Astrocyte (in vitro differentiated cells and primary cell): ENCODE measurements at regions not wholly inside any gene's neighbourhood (a gene's known extent, or its start where the extent isn't known, plus 50 kb on each side); places are given as distances from the start of the nearest gene placed in this dataset.

Source experiments
- DNase-seq: peaks from one replicate; pipeline ENCODE4 v3.0.0-alpha.2; 2010; ENCODE audit warnings: low read depth
- FAIRE-seq: peaks from 2 replicates; lab custom pipeline; 2011; peaks lifted over from hg19 to GRCh38; lab: Jason Lieb, UNC
- H2AFZ ChIP-seq: 2 replicates; pipeline ENCODE4 v1.6.0; 2012; ENCODE audit warnings: low read depth, low read length, inconsistent platforms
- H3K27ac ChIP-seq: 2 replicates; pipeline ENCODE4 v1.5.1; 2011; ENCODE audit warnings: low read depth, low read length, inconsistent platforms
- H3K27me3 ChIP-seq: 2 replicates; pipeline ENCODE4 v1.6.0; 2011; ENCODE audit warnings: low read length, inconsistent platforms; ENCODE audit not compliant: insufficient read depth
- H3K36me3 ChIP-seq: 2 replicates; pipeline ENCODE4 v1.5.1; 2011; ENCODE audit warnings: low read length, inconsistent platforms; ENCODE audit not compliant: insufficient read depth
- H3K4me1 ChIP-seq: 2 replicates; pipeline ENCODE4 v1.5.1; 2011; ENCODE audit warnings: low read length, inconsistent platforms; ENCODE audit not compliant: insufficient read depth
- H3K4me2 ChIP-seq: 2 replicates; pipeline ENCODE4 v1.6.0; 2012; ENCODE audit warnings: low read length, inconsistent platforms
- H3K4me3 ChIP-seq: 2 replicates; pipeline ENCODE4 v1.5.1; 2011; ENCODE audit warnings: low read depth, mild to moderate bottlenecking, low read length, inconsistent platforms; ENCODE audit not compliant: insufficient read depth
- H3K79me2 ChIP-seq: 2 replicates; pipeline ENCODE4 v1.6.0; 2012; ENCODE audit warnings: mild to moderate bottlenecking, low read length, inconsistent platforms; ENCODE audit not compliant: insufficient read depth
- H3K9ac ChIP-seq: 2 replicates; pipeline ENCODE4 v1.6.0; 2012; ENCODE audit warnings: mild to moderate bottlenecking, low read length, inconsistent platforms
- H3K9me3 ChIP-seq: 2 replicates; pipeline ENCODE4 v1.5.1; 2012; ENCODE audit warnings: low read depth, mild to moderate bottlenecking, low read length, inconsistent platforms; ENCODE audit not compliant: insufficient read depth
- H4K20me1 ChIP-seq: 2 replicates; pipeline ENCODE4 v1.6.0; 2012; ENCODE audit warnings: low read length, inconsistent platforms; ENCODE audit not compliant: insufficient read depth
- H3K27ac Mint-ChIP-seq: one replicate; pipeline ENCODE4 v1.8.0; 2021; ENCODE audit warnings: mild to moderate bottlenecking, mixed read lengths; ENCODE audit not compliant: unreplicated experiment
- H3K27me3 Mint-ChIP-seq: one replicate; pipeline ENCODE4 v1.8.0; 2021; ENCODE audit warnings: low read depth, mixed read lengths; ENCODE audit not compliant: unreplicated experiment
- H3K36me3 Mint-ChIP-seq: one replicate; pipeline ENCODE4 v1.8.0; 2021; ENCODE audit warnings: low read depth, mixed read lengths; ENCODE audit not compliant: unreplicated experiment
- H3K4me1 Mint-ChIP-seq: one replicate; pipeline ENCODE4 v1.8.0; 2021; ENCODE audit warnings: low read depth, mixed read lengths; ENCODE audit not compliant: unreplicated experiment
- H3K4me3 Mint-ChIP-seq: one replicate; pipeline ENCODE4 v1.8.0; 2021; ENCODE audit warnings: mild to moderate bottlenecking, moderate library complexity, mixed read lengths; ENCODE audit not compliant: unreplicated experiment
- H3K9me3 Mint-ChIP-seq: one replicate; pipeline ENCODE4 v1.8.0; 2021; ENCODE audit warnings: mild to moderate bottlenecking, mixed read lengths; ENCODE audit not compliant: unreplicated experiment
- EZH2 ChIP-seq: IDR thresholded peaks from 2 replicates; pipeline ENCODE4 v1.6.1; 2012; ENCODE audit warnings: mild to moderate bottlenecking, low read length, inconsistent platforms; ENCODE audit not compliant: insufficient read depth
- TF ChIP-seq, protein P1 (sequence below): IDR thresholded peaks from 2 replicates; pipeline ENCODE4 v1.5.1; 2011; ENCODE audit warnings: low read depth, mild to moderate bottlenecking, inconsistent platforms, low read length, moderate library complexity; ENCODE audit not compliant: insufficient read depth

DNA sequence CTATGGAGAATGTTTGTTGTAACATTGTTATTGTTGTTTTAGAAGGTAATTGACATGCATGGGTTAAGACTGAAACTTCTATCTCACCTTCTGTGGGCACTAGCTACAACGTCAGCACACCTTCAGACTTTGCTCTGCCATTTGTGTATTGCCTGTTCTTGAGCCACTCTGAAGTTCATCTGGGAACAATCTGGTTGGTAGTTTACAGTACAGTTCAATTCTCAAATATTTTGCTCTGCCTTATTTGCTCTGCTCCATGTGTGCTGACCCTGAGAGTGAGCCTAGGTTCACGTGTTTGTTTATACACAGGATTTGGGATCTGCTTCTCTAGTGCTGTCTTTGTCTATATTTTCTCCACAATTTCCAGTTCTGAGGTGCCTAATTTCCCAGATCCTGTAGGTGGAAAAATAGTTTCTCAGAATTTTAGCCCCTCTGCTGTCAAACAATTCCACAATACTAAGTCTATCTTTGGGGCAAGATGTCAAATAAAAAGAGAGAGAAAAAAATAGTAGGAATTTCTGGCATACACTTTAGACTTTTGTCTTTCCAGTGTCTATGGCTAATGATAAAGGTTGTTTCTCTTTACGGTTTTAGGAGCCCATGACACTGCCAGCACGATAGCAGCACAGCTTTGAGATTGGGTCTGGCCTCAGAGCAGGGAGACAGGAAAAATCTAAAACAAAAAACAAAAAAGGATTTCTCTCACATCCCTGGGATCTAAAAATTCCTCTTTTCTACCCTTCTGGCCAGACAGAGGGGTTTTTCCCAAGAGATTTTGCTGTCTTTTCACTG is 721.4 kb downstream of the VGLL3 start:
- Histone ChIP-seq H3K9me3 (no peaks in the 10 kb centered on the region), H3K27ac (no peak overlapping the region), H3K79me2 (no peaks in the 10 kb centered on the region), H3K4me1 (no peaks in the 10 kb centered on the region), H3K36me3 (no peaks in the 10 kb centered on the region), H3K4me2 (no peak overlapping the region), H3K27me3 (no peaks in the 10 kb centered on the region), H2AFZ (no peak overlapping the region), H3K9ac (no peak overlapping the region), H4K20me1 (no peaks in the 10 kb centered on the region), H3K4me3 (no peak overlapping the region)
- no peak for DNase-seq
- H3K36me3 Mint-ChIP-seq, result no peaks in the 10 kb centered on the region
- no peaks in the 10 kb centered on the region for H3K4me1 Mint-ChIP-seq
- TF ChIP-seq EZH2, result no peak
- TF ChIP-seq, protein P1, sequence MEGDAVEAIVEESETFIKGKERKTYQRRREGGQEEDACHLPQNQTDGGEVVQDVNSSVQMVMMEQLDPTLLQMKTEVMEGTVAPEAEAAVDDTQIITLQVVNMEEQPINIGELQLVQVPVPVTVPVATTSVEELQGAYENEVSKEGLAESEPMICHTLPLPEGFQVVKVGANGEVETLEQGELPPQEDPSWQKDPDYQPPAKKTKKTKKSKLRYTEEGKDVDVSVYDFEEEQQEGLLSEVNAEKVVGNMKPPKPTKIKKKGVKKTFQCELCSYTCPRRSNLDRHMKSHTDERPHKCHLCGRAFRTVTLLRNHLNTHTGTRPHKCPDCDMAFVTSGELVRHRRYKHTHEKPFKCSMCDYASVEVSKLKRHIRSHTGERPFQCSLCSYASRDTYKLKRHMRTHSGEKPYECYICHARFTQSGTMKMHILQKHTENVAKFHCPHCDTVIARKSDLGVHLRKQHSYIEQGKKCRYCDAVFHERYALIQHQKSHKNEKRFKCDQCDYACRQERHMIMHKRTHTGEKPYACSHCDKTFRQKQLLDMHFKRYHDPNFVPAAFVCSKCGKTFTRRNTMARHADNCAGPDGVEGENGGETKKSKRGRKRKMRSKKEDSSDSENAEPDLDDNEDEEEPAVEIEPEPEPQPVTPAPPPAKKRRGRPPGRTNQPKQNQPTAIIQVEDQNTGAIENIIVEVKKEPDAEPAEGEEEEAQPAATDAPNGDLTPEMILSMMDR, result no peak
- no peaks in the 10 kb centered on the region for H3K27me3 Mint-ChIP-seq
- no peak overlapping the region for H3K4me3 Mint-ChIP-seq
- H3K9me3 Mint-ChIP-seq, result no peaks in the 10 kb centered on the region
- no peak overlapping the region for H3K27ac Mint-ChIP-seq
- no peak for FAIRE-seq

DNA sequence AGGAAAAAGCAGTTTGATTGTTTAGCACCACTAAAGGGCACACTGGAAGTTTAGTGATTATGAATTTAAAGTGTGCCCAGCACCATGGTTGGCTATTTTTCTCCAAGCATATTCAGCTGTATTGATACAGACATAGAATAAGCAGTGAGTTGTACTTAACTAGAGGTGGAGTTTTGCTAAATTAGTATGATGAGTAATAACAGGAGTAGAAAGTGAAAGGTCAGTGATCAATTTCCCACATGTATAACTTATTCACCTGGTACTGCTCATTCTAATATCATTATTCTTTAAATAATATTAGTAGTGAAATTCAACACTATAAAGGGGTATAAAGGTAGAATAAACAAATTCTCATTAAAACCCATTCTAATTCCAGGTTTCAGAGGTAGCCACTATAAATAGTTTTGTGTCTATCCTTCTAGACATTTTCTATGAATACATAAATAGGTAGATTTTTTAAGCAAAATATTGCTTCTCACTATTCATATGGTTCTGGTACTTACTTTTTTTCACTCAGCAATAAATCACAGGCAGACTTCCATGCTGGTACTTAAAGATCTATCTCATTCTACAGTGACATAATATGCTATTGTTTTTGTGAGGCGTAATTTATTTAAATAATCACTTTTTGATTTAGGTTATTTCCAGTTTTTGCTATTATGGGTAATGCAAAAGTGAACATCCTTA is 732.9 kb downstream of the VGLL3 start:
- Mint-ChIP-seq H3K36me3 (no peaks in the 10 kb centered on the region), H3K4me1 (no peaks in the 10 kb centered on the region), H3K4me3 (no peak overlapping the region), H3K27ac (no peak overlapping the region), H3K27me3 (no peaks in the 10 kb centered on the region), H3K9me3 (peaks cover 3% of the 10 kb centered on the region)
- FAIRE-seq (no peak), DNase-seq (no peak)
- no peaks in the 10 kb centered on the region for H4K20me1 ChIP-seq
- no peak for TF ChIP-seq EZH2
- TF ChIP-seq, protein P1, result no peak
- H2AFZ ChIP-seq, result no peak overlapping the region
- no peak overlapping the region for H3K9ac ChIP-seq
- no peaks in the 10 kb centered on the region for H3K4me1 ChIP-seq
- H3K36me3 ChIP-seq, result no peaks in the 10 kb centered on the region
- no peaks in the 10 kb centered on the region for H3K79me2 ChIP-seq
- no peaks in the 10 kb centered on the region for H3K27me3 ChIP-seq
- no peak overlapping the region for H3K4me2 ChIP-seq
- no peak overlapping the region for H3K27ac ChIP-seq
- H3K4me3 ChIP-seq, result no peak overlapping the region
- H3K9me3 ChIP-seq, result no peaks in the 10 kb centered on the region

DNA sequence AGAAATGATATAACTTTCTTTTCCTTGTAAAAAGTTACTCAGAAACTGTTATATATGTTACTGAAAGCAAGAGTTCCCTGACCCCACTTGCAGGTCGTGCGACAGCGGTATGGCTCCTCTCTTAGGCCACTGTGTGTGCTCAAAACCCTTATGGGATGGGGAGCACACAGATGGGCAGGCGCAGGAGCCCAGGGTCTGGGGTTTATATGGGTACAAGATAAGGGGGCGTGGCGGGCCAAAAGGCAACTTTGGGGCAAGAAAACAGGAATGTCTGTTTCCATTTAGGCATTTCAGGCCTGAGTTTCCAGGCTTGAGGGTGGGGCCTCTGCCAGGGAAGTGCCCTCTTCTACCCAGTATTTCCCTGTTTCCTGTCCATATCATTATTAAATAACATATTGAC is 736.5 kb downstream of the VGLL3 start:
- Histone ChIP-seq H3K27me3 (no peaks in the 10 kb centered on the region), H3K36me3 (no peaks in the 10 kb centered on the region), H3K4me3 (no peak overlapping the region), H4K20me1 (no peaks in the 10 kb centered on the region), H3K79me2 (no peaks in the 10 kb centered on the region), H2AFZ (no peak overlapping the region), H3K27ac (no peak overlapping the region), H3K4me1 (no peaks in the 10 kb centered on the region), H3K9ac (no peak overlapping the region), H3K4me2 (no peak overlapping the region), H3K9me3 (no peaks in the 10 kb centered on the region)
- Mint-ChIP-seq H3K27me3 (no peaks in the 10 kb centered on the region), H3K27ac (no peak overlapping the region), H3K9me3 (no peaks in the 10 kb centered on the region), H3K4me1 (no peaks in the 10 kb centered on the region), H3K4me3 (no peak overlapping the region), H3K36me3 (no peaks in the 10 kb centered on the region)
- DNase-seq, result no peak
- TF ChIP-seq, protein P1, result no peak
- TF ChIP-seq EZH2, result no peak
- no peak for FAIRE-seq
